Spleen (tissue), 7 donors: ENCODE measurements at regions not wholly inside any gene's neighbourhood (a gene's known extent, or its start where the extent isn't known, plus 50 kb on each side); places are given as distances from the start of the nearest gene placed in this dataset.

Source experiments
- POLR2A ChIP-seq, 3 donors: fragments of 450-650 bp; IDR thresholded peaks; one replicate each; pipeline ENCODE4 v1.5.1; 2017; ENCODE audit warnings: antibody characterized with exemption in 3 of 3, mild to moderate bottlenecking in 1 of 3
- POLR2AphosphoS5 ChIP-seq, 3 donors: sonication (generic); formaldehyde crosslinking; IDR thresholded peaks; one replicate each; pipeline ENCODE4 v1.5.1; 2017; ENCODE audit warnings: antibody characterized with exemption in 3 of 3
- TF ChIP-seq, protein P1 (sequence below), 11 experiments: fragments of 200-600 bp in 7 of 11; fragments of 450-650 bp in 4 of 11; sonication (generic) in 4 of 11; IDR thresholded peaks in 8 of 11; conservative IDR thresholded peaks in 3 of 11; 1 replicate in 7 of 11; 2 replicates in 4 of 11; pipeline versions ENCODE4 v1.4.0 to v1.8.0; 2016 to 2021; ENCODE audit warnings: antibody characterized with exemption in 11 of 11, inconsistent platforms in 4 of 11, mild to moderate bottlenecking in 1 of 11
- donor health status: DM: no; HTN: no; CAD: no; lungs with moderate emphysema.
- donor health status: DM: no; HTN: no; CAD: no.
- donor health status: DM: no; HTN: no; CAD: no.

DNA sequence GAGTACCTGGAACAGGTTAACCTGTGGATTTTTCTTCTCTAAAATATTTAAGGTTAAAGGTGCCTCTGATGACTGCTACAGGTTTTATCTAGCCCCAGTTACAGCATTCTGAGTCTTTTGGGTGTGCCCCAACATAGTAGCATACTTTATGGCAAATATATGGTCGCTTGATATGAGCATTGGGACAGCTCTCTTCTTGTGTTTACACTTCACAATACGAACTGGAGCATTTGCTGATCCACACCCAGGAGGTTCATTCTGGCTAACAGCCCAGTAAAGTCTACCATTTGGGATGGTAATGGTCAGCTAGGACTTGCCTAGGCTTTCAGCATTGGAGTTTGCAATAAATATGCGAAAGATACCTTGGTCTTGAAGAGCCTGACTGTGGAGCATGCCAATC is 101.3 kb downstream of the DISP1 start:
- TF ChIP-seq, protein P1, sequence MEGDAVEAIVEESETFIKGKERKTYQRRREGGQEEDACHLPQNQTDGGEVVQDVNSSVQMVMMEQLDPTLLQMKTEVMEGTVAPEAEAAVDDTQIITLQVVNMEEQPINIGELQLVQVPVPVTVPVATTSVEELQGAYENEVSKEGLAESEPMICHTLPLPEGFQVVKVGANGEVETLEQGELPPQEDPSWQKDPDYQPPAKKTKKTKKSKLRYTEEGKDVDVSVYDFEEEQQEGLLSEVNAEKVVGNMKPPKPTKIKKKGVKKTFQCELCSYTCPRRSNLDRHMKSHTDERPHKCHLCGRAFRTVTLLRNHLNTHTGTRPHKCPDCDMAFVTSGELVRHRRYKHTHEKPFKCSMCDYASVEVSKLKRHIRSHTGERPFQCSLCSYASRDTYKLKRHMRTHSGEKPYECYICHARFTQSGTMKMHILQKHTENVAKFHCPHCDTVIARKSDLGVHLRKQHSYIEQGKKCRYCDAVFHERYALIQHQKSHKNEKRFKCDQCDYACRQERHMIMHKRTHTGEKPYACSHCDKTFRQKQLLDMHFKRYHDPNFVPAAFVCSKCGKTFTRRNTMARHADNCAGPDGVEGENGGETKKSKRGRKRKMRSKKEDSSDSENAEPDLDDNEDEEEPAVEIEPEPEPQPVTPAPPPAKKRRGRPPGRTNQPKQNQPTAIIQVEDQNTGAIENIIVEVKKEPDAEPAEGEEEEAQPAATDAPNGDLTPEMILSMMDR (IDR thresholded peaks at IDR 0.05 in 8 of 11, conservative IDR thresholded peaks at IDR 0.05 in 3 of 11) = no peak
- no peak for TF ChIP-seq POLR2A (IDR thresholded peaks at IDR 0.05)
- TF ChIP-seq POLR2AphosphoS5 (IDR thresholded peaks at IDR 0.05) = no peak
